KMS-11 (cell line): ENCODE measurements at regions not wholly inside any gene's neighbourhood (a gene's known extent, or its start where the extent isn't known, plus 50 kb on each side); places are given as distances from the start of the nearest gene placed in this dataset.

Experiments
- H2AFZ ChIP-seq: fragments of 200-600 bp; sonication (generic); 2 replicates; pipeline ENCODE4 v1.6.1; 2016; ENCODE audit warnings: antibody characterized with exemption, mixed run types, low read depth
- H3K27ac ChIP-seq: fragments of 200-600 bp; sonication (generic); 2 replicates; pipeline ENCODE4 v1.6.1; 2016; ENCODE audit warnings: mild to moderate bottlenecking, mixed run types
- H3K27me3 ChIP-seq: fragments of 200-600 bp; sonication (generic); 2 replicates; pipeline ENCODE4 v1.6.1; 2017; ENCODE audit warnings: mild to moderate bottlenecking, low read depth, mixed run types, moderate library complexity; ENCODE audit not compliant: insufficient read depth
- H3K36me3 ChIP-seq: fragments of 200-600 bp; sonication (generic); 2 replicates; pipeline ENCODE4 v1.6.1; 2017; ENCODE audit warnings: mild to moderate bottlenecking, mixed run types; ENCODE audit not compliant: insufficient read depth
- H3K4me1 ChIP-seq: fragments of 200-600 bp; sonication (generic); 2 replicates; pipeline ENCODE4 v1.6.1; 2016; ENCODE audit warnings: mild to moderate bottlenecking, low read depth, mixed run types; ENCODE audit not compliant: poor library complexity, severe bottlenecking
- H3K4me2 ChIP-seq: fragments of 200-600 bp; sonication (generic); 2 replicates; pipeline ENCODE4 v1.7.0; 2016; ENCODE audit warnings: mild to moderate bottlenecking, mixed run types
- H3K4me3 ChIP-seq: fragments of 200-600 bp; sonication (generic); IDR thresholded peaks from 2 replicates; pipeline ENCODE4 v1.6.1; 2017; ENCODE audit warnings: low read depth, low read length, mixed read lengths; ENCODE audit not compliant: insufficient read depth
- H3K79me2 ChIP-seq: fragments of 200-600 bp; sonication (generic); 2 replicates; pipeline ENCODE4 v1.6.1; 2016; ENCODE audit warnings: low read depth, mixed run types; ENCODE audit not compliant: insufficient read depth
- H3K9ac ChIP-seq: fragments of 200-600 bp; sonication (generic); 2 replicates; pipeline ENCODE4 v1.6.1; 2016; ENCODE audit warnings: mild to moderate bottlenecking, mixed run types
- H4K20me1 ChIP-seq: fragments of 200-600 bp; sonication (generic); 2 replicates; pipeline ENCODE4 v1.6.1; 2016; ENCODE audit warnings: mild to moderate bottlenecking, mixed run types; ENCODE audit not compliant: insufficient read depth
- CTCF ChIP-seq: fragments of 200-600 bp; sonication (generic); conservative IDR thresholded peaks from 2 replicates; pipeline ENCODE4 v1.6.1; 2017; ENCODE audit warnings: low read depth, mild to moderate bottlenecking, antibody characterized with exemption, low read length, moderate library complexity, mixed read lengths

GRCh38 chr11:28629235-28629634, 521.0 kb downstream of the METTL15 start:
- no peak overlapping the region for H3K4me2 ChIP-seq
- H3K4me1 ChIP-seq, result peaks cover 3% of the 10 kb centered on the region
- no peak overlapping the region for H3K27ac ChIP-seq
- H4K20me1 ChIP-seq, result no peaks in the 10 kb centered on the region
- no peaks in the 10 kb centered on the region for H3K36me3 ChIP-seq
- H3K4me3 ChIP-seq, result no peak overlapping the region
- H3K79me2 ChIP-seq, result no peaks in the 10 kb centered on the region
- no peak overlapping the region for H2AFZ ChIP-seq
- TF ChIP-seq CTCF, result no peak
- no peaks in the 10 kb centered on the region for H3K27me3 ChIP-seq
- H3K9ac ChIP-seq, result no peak overlapping the region

GRCh38 chr11:28628412-28628811, 520.2 kb downstream of the METTL15 start:
- no peak overlapping the region for H3K27ac ChIP-seq
- H3K4me3 ChIP-seq, result no peak overlapping the region
- peaks cover 3% of the 10 kb centered on the region for H3K4me1 ChIP-seq
- H3K27me3 ChIP-seq, result no peaks in the 10 kb centered on the region
- H3K4me2 ChIP-seq, result no peak overlapping the region
- H2AFZ ChIP-seq, result no peak overlapping the region
- no peaks in the 10 kb centered on the region for H3K79me2 ChIP-seq
- H3K36me3 ChIP-seq, result no peaks in the 10 kb centered on the region
- H4K20me1 ChIP-seq, result no peaks in the 10 kb centered on the region
- no peak for TF ChIP-seq CTCF
- H3K9ac ChIP-seq, result no peak overlapping the region

GRCh38 chr11:28627690-28628255, 519.6 kb downstream of the METTL15 start:
- no peak overlapping the region for H3K27ac ChIP-seq
- H3K4me3 ChIP-seq, result no peak overlapping the region
- no peaks in the 10 kb centered on the region for H4K20me1 ChIP-seq
- H3K27me3 ChIP-seq, result no peaks in the 10 kb centered on the region
- no peak overlapping the region for H3K4me2 ChIP-seq
- H3K79me2 ChIP-seq, result no peaks in the 10 kb centered on the region
- H3K36me3 ChIP-seq, result no peaks in the 10 kb centered on the region
- no peak overlapping the region for H2AFZ ChIP-seq
- no peak for TF ChIP-seq CTCF
- peaks cover 3% of the 10 kb centered on the region for H3K4me1 ChIP-seq
- H3K9ac ChIP-seq, result no peak overlapping the region

GRCh38 chr11:28625532-28625931, 517.3 kb downstream of the METTL15 start:
- no peaks in the 10 kb centered on the region for H3K4me1 ChIP-seq
- H3K9ac ChIP-seq, result no peak overlapping the region
- H3K4me2 ChIP-seq, result no peak overlapping the region
- no peaks in the 10 kb centered on the region for H3K79me2 ChIP-seq
- no peak for TF ChIP-seq CTCF
- no peak overlapping the region for H3K27ac ChIP-seq
- H3K27me3 ChIP-seq, result no peaks in the 10 kb centered on the region
- H3K36me3 ChIP-seq, result no peaks in the 10 kb centered on the region
- no peaks in the 10 kb centered on the region for H4K20me1 ChIP-seq
- H2AFZ ChIP-seq, result no peak overlapping the region
- no peak overlapping the region for H3K4me3 ChIP-seq
